ENCODE measurements at regions not wholly inside any gene's neighbourhood (a gene's known extent, or its start where the extent isn't known, plus 50 kb on each side); places are given as distances from the start of the nearest gene placed in this dataset.

DNA sequence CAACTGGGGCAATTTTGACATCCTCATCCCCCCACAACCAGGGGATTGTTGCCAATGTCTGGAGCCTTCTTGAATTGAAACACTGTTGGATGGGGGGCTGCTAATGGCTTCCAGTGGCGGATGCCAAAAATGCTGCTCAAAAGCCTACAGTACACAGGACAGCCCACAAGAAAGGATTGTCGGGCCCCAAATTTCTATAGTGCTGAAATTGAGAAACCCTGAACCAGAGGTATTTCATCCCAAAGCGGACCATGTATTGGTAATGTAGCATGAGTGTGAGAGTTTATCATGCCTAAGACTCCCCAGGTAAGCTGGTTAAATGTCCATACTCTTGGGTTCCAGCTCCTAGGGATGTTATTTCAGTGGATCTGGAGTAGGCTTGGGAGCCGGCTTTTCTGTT is 544.0 kb downstream of the BCL11B start:
- peaks cover 55% of the 10 kb centered on the region for H3K9me3 ChIP-seq (ENCODE audit: control insufficient read depth, insufficient read depth, low read length)
- no peak overlapping the region for H3K4me3 ChIP-seq (ENCODE audit: low read depth, low read length)
- ChIA-PET POLR2A (no interaction called here), CTCF (no interaction called here)
- TF ChIP-seq CTCF (IDR thresholded peaks at IDR 0.05; ENCODE audit: low read depth, low read length), result no peak
- no peaks in the 10 kb centered on the region for H3K27me3 ChIP-seq (ENCODE audit: control insufficient read depth, insufficient read depth, low read length)
- H3K27ac ChIP-seq (ENCODE audit: low read depth, low read length), result no peak overlapping the region
- DNase-seq (ENCODE audit: low read depth, low spot score), result no peak

DNA sequence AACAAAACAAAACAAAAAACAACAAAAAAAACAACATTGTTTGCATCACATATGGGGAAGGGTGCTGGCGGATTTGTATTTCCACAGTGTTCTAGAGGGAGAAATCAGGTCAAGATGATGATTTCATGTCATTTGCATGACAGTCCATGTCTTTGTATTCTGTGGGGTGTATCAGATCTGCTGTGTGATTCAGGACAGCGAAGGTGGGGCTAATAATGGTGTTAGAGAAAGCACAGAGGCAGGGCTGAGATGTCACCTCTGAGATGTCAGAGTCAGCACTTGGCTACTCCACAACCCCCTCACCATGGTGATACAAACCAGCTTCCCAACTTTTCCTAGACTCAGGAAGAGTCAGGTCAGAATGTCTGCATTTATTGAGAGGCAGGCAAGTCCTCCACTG is 543.2 kb downstream of the BCL11B start:
- ChIA-PET CTCF (no interaction called here), POLR2A (no interaction called here)
- TF ChIP-seq CTCF (IDR thresholded peaks at IDR 0.05; ENCODE audit: low read depth, low read length), result no peak
- no peak overlapping the region for H3K4me3 ChIP-seq (ENCODE audit: low read depth, low read length)
- peaks cover 57% of the 10 kb centered on the region for H3K9me3 ChIP-seq (ENCODE audit: control insufficient read depth, insufficient read depth, low read length)
- DNase-seq (ENCODE audit: low read depth, low spot score), result no peak
- no peak overlapping the region for H3K27ac ChIP-seq (ENCODE audit: low read depth, low read length)
- no peaks in the 10 kb centered on the region for H3K27me3 ChIP-seq (ENCODE audit: control insufficient read depth, insufficient read depth, low read length)

- TF ChIP-seq CTCF (IDR thresholded peaks at IDR 0.05; ENCODE audit: low read depth, low read length), result no peak
- ChIA-PET CTCF (no interaction called here), POLR2A (no interaction called here)
- Histone ChIP-seq H3K27ac (ENCODE audit: low read depth, low read length) (no peak overlapping the region), H3K27me3 (ENCODE audit: control insufficient read depth, insufficient read depth, low read length) (no peaks in the 10 kb centered on the region), H3K9me3 (ENCODE audit: control insufficient read depth, insufficient read depth, low read length) (peaks cover 66% of the 10 kb centered on the region), H3K4me3 (ENCODE audit: low read depth, low read length) (no peak overlapping the region)
- no peak for DNase-seq (ENCODE audit: low read depth, low spot score)
Measured at GRCh38 chr14:98731286-98731685, 540.7 kb downstream of the BCL11B start.

DNA sequence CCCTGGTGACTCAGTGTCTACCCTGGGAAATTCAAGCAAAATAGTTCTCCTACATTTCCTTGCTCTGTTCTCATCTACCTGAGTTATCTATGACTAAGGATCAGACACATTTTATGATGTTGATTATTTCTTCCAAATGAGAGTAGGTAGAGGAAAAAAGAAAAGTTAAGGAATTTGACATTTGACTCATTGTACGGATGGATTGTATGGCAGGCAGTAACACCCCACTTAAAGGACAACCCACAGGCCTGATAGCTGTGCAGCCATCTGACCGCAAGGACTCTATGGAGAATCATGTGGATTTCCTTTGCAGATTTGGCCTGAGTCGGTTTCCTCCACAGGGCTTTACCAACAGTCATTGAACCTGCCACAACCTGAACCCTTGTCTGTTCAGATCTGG is 540.3 kb downstream of the BCL11B start:
- Histone ChIP-seq H3K27me3 (ENCODE audit: control insufficient read depth, insufficient read depth, low read length) (no peaks in the 10 kb centered on the region), H3K27ac (ENCODE audit: low read depth, low read length) (no peak overlapping the region), H3K4me3 (ENCODE audit: low read depth, low read length) (no peak overlapping the region), H3K9me3 (ENCODE audit: control insufficient read depth, insufficient read depth, low read length) (peaks cover 70% of the 10 kb centered on the region)
- no peak for DNase-seq (ENCODE audit: low read depth, low spot score)
- ChIA-PET CTCF (no interaction called here), POLR2A (no interaction called here)
- TF ChIP-seq CTCF (IDR thresholded peaks at IDR 0.05; ENCODE audit: low read depth, low read length), result no peak

- H3K27me3 ChIP-seq (ENCODE audit: control insufficient read depth, insufficient read depth, low read length), result no peaks in the 10 kb centered on the region
- ChIA-PET POLR2A (no interaction called here), CTCF (no interaction called here)
- peaks cover 66% of the 10 kb centered on the region for H3K9me3 ChIP-seq (ENCODE audit: control insufficient read depth, insufficient read depth, low read length)
- DNase-seq (ENCODE audit: low read depth, low spot score), result no peak
- no peak for TF ChIP-seq CTCF (IDR thresholded peaks at IDR 0.05; ENCODE audit: low read depth, low read length)
- H3K4me3 ChIP-seq (ENCODE audit: low read depth, low read length), result no peak overlapping the region
- no peak overlapping the region for H3K27ac ChIP-seq (ENCODE audit: low read depth, low read length)
Measured at GRCh38 chr14:98733536-98733935, 538.5 kb downstream of the BCL11B start.

Data from AG04450 (cell line).